Kidney (tissue), 10 donors: ENCODE measurements at regions not wholly inside any gene's neighbourhood (a gene's known extent, or its start where the extent isn't known, plus 50 kb on each side); places are given as distances from the start of the nearest gene placed in this dataset.
"Not testable (repeated sequence)": the region's sequence is repeated elsewhere in the genome, so short reads cannot be mapped to it uniquely, and the experiment has no call there.

ENCODE experiments used
- DNase-seq, 5 donors: peaks; one replicate each; pipeline ENCODE4 v3.0.0-alpha.2; 2013 to 2020
- FAIRE-seq: peaks from 2 replicates; lab custom pipeline; 2012; peaks lifted over from hg19 to GRCh38; lab: Jason Lieb, UNC
- H3K27ac ChIP-seq, 2 donors: one replicate each; pipeline ENCODE4 v1.7.0; 2013; ENCODE audit warnings: low read depth in 2 of 2, low read length in 2 of 2, inconsistent platforms in 1 of 2
- H3K27me3 ChIP-seq: one replicate; pipeline ENCODE4 v1.7.1; 2013; ENCODE audit warnings: low read length, inconsistent platforms; ENCODE audit not compliant: control insufficient read depth, insufficient read depth
- H3K36me3 ChIP-seq, 3 donors: one replicate each; pipeline versions ENCODE4 v1.7.0 to v1.7.1; 2013; ENCODE audit warnings: low read length in 3 of 3, control low read depth in 1 of 3, inconsistent platforms in 1 of 3; ENCODE audit not compliant: insufficient read depth in 3 of 3, control insufficient read depth in 2 of 3
- H3K4me1 ChIP-seq, 3 donors: one replicate each; pipeline versions ENCODE4 v1.7.0 to v1.7.1; 2013; ENCODE audit warnings: low read length in 3 of 3, inconsistent platforms in 1 of 3, low read depth in 1 of 3; ENCODE audit not compliant: control insufficient read depth in 2 of 3, insufficient read depth in 2 of 3
- H3K4me3 ChIP-seq, 3 donors: one replicate each; pipeline versions ENCODE4 v1.7.0 to v1.8.1; 2013; ENCODE audit warnings: low read length in 3 of 3, control low read depth in 1 of 3, inconsistent platforms in 1 of 3
- H3K9ac ChIP-seq, 3 donors: one replicate each; pipeline versions ENCODE4 v1.7.0 to v1.7.1; 2013; ENCODE audit warnings: low read length in 3 of 3, control low read depth in 1 of 3, inconsistent platforms in 1 of 3
- H3K9me3 ChIP-seq, 3 donors: one replicate each; pipeline versions ENCODE4 v1.7.0 to v1.7.1; 2013; ENCODE audit warnings: low read length in 3 of 3, control low read depth in 1 of 3, inconsistent platforms in 1 of 3; ENCODE audit not compliant: control insufficient read depth in 2 of 3, insufficient read depth in 1 of 3
- intact Hi-C: fragments of 100-400 bp; cut with DNase I; formaldehyde crosslinking; loops from one replicate; pipeline ENCODE4 v1.11.1; 2022
- donor health status: control.
- donor health status: control.
- donor health status: DM: yes; HTN: yes; CAD: no.
- donor health status: Normal renal cell carcinoma (clear cell type).

GRCh38 chr2:91580043-91580442 lies 2888.6 kb downstream of the RPIA start:
- H3K9me3 ChIP-seq, H3K27ac ChIP-seq, DNase-seq, H3K4me1 ChIP-seq, H3K27me3 ChIP-seq, H3K9ac ChIP-seq, H3K4me3 ChIP-seq, H3K36me3 ChIP-seq, intact Hi-C loops, FAIRE-seq: not testable (repeated sequence)

- DNase-seq, H3K9ac ChIP-seq, H3K4me3 ChIP-seq, H3K9me3 ChIP-seq, intact Hi-C loops, H3K4me1 ChIP-seq, H3K27me3 ChIP-seq, H3K36me3 ChIP-seq, FAIRE-seq, H3K27ac ChIP-seq: not testable (repeated sequence)
Measured at GRCh38 chr2:91587098-91587497, 2895.6 kb downstream of the RPIA start.

GRCh38 chr2:91587908-91588535 lies 2896.5 kb downstream of the RPIA start:
- DNase-seq = peak in 2 of 5 donors; percentile 43 to 68
- H3K4me1 ChIP-seq, H3K36me3 ChIP-seq, H3K9me3 ChIP-seq, H3K4me3 ChIP-seq, H3K27me3 ChIP-seq, intact Hi-C loops, H3K9ac ChIP-seq, FAIRE-seq, H3K27ac ChIP-seq: not testable (repeated sequence)

- H3K4me1 ChIP-seq, H3K9ac ChIP-seq, H3K36me3 ChIP-seq, H3K4me3 ChIP-seq, H3K27ac ChIP-seq, H3K27me3 ChIP-seq, intact Hi-C loops, H3K9me3 ChIP-seq, FAIRE-seq: not testable (repeated sequence)
- peak in 2 of 5 donors; percentile 41 to 77 for DNase-seq
Measured at GRCh38 chr2:91588782-91589223, 2897.3 kb downstream of the RPIA start.

- intact Hi-C loops, FAIRE-seq: not testable (repeated sequence)
- DNase-seq = peak in 3 of 5 donors; percentile 11 to 75 (median 53)
Measured at GRCh38 chr2:91589454-91590328, 2898.2 kb downstream of the RPIA start.

GRCh38 chr2:91590381-91590780 lies 2898.9 kb downstream of the RPIA start:
- DNase-seq = peak in 2 of 5 donors; percentile 33 to 53
- H3K4me1 ChIP-seq, H3K36me3 ChIP-seq, FAIRE-seq, H3K9ac ChIP-seq, H3K9me3 ChIP-seq, intact Hi-C loops, H3K27ac ChIP-seq, H3K4me3 ChIP-seq, H3K27me3 ChIP-seq: not testable (repeated sequence)

More at GRCh38 chr2:91589454-91590328, 2898.2 kb downstream of the RPIA start:
- H3K9ac ChIP-seq, H3K4me3 ChIP-seq, H3K9me3 ChIP-seq, H3K27ac ChIP-seq, H3K4me1 ChIP-seq, H3K27me3 ChIP-seq, H3K36me3 ChIP-seq: not testable (repeated sequence)

GRCh38 chr2:91591066-91591465 lies 2899.6 kb downstream of the RPIA start:
- H3K27ac ChIP-seq, H3K4me3 ChIP-seq, H3K36me3 ChIP-seq, intact Hi-C loops, DNase-seq, H3K9ac ChIP-seq, H3K27me3 ChIP-seq, H3K4me1 ChIP-seq, FAIRE-seq, H3K9me3 ChIP-seq: not testable (repeated sequence)

- intact Hi-C loops, H3K36me3 ChIP-seq, H3K9me3 ChIP-seq, H3K27me3 ChIP-seq, H3K4me3 ChIP-seq, H3K9ac ChIP-seq, H3K4me1 ChIP-seq, H3K27ac ChIP-seq, FAIRE-seq: not testable (repeated sequence)
- DNase-seq = peak in 1 of 5 donors; percentile 20
Measured at GRCh38 chr2:91597436-91597835, 2906.0 kb downstream of the RPIA start.
